Testis (tissue), 2 donors: ENCODE measurements at regions not wholly inside any gene's neighbourhood (a gene's known extent, or its start where the extent isn't known, plus 50 kb on each side); places are given as distances from the start of the nearest gene placed in this dataset.

Source experiments
- DNase-seq: peaks from one replicate; pipeline ENCODE4 v3.0.0-alpha.2; 2019
- H3K27ac ChIP-seq, 2 donors: fragments of 200-600 bp; sonication (generic); one replicate each; pipeline ENCODE4 v1.5.1; 2019
- H3K27me3 ChIP-seq: fragments of 200-600 bp; sonication (generic); one replicate; pipeline ENCODE4 v1.5.1; 2019
- H3K36me3 ChIP-seq: fragments of 200-600 bp; sonication (generic); one replicate; pipeline ENCODE4 v1.5.1; 2017; ENCODE audit warnings: low read depth; ENCODE audit errors: missing control alignments
- H3K4me1 ChIP-seq: fragments of 200-600 bp; sonication (generic); one replicate; pipeline ENCODE4 v1.5.1; 2019
- H3K4me3 ChIP-seq, 2 donors: fragments of 200-600 bp; sonication (generic); one replicate each; pipeline ENCODE4 v1.5.1; 2017 to 2019
- H3K9me3 ChIP-seq: fragments of 200-600 bp; sonication (generic); one replicate; pipeline ENCODE4 v1.5.1; 2017
- POLR2A ChIP-seq: fragments of 450-650 bp; IDR thresholded peaks from one replicate; pipeline ENCODE4 v1.6.1; 2017; ENCODE audit warnings: antibody characterized with exemption, mild to moderate bottlenecking, moderate library complexity
- WGBS, 2 donors: methylation state at CpG; one replicate each; pipeline ENCODE4 v1.1.5; 2018; 5-methylcytosine and 5-hydroxymethylcytosine counted together
- intact Hi-C: fragments of 100-400 bp; cut with DNase I; formaldehyde crosslinking; loops from one replicate; pipeline ENCODE4 v1.15.1; 2023; ENCODE audit warnings: low total_unique reads
- TF ChIP-seq, protein P1 (sequence below), 3 experiments: fragments of 450-650 bp in 2 of 3; fragments of 200-600 bp in 1 of 3; sonication (generic) in 1 of 3; IDR thresholded peaks; one replicate each; pipeline ENCODE4 v1.5.1; 2016 to 2019; ENCODE audit warnings: antibody characterized with exemption in 3 of 3, mild to moderate bottlenecking in 2 of 3, moderate library complexity in 1 of 3

DNA sequence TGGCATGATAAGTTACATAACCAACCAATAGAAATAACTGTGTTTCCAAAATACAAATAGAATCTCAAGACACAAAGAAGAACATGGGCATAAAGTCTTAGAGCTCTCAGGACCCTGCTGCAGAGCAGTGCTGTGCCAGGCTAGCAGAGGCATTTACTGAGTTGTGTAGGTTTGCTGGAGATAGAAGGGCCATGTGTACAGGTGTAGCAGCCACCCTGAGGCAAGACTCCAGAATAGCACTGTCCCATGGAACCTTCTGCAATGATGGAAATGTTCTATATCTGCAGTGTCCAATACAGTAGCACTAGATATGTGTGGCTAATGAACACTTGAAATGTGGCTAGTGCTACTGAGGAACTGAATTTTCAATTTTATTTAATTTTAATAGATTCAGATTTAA, 267.0 kb upstream of the UMPS start:
- Histone ChIP-seq H3K4me1 (no peaks in the 10 kb centered on the region), H3K4me3 (no peak overlapping the region), H3K27ac (no peak overlapping the region), H3K27me3 (no peaks in the 10 kb centered on the region), H3K36me3 (no peaks in the 10 kb centered on the region), H3K9me3 (no peaks in the 10 kb centered on the region)
- intact Hi-C loops = loop anchor here (10.0 kb wide), 2 partner anchors 108 to 448 kb away; no protein-coding TSS in a partner anchor
- DNase-seq = no peak
- TF ChIP-seq, protein P1, sequence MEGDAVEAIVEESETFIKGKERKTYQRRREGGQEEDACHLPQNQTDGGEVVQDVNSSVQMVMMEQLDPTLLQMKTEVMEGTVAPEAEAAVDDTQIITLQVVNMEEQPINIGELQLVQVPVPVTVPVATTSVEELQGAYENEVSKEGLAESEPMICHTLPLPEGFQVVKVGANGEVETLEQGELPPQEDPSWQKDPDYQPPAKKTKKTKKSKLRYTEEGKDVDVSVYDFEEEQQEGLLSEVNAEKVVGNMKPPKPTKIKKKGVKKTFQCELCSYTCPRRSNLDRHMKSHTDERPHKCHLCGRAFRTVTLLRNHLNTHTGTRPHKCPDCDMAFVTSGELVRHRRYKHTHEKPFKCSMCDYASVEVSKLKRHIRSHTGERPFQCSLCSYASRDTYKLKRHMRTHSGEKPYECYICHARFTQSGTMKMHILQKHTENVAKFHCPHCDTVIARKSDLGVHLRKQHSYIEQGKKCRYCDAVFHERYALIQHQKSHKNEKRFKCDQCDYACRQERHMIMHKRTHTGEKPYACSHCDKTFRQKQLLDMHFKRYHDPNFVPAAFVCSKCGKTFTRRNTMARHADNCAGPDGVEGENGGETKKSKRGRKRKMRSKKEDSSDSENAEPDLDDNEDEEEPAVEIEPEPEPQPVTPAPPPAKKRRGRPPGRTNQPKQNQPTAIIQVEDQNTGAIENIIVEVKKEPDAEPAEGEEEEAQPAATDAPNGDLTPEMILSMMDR (IDR thresholded peaks at IDR 0.05) = no peak
- no peak for TF ChIP-seq POLR2A

DNA sequence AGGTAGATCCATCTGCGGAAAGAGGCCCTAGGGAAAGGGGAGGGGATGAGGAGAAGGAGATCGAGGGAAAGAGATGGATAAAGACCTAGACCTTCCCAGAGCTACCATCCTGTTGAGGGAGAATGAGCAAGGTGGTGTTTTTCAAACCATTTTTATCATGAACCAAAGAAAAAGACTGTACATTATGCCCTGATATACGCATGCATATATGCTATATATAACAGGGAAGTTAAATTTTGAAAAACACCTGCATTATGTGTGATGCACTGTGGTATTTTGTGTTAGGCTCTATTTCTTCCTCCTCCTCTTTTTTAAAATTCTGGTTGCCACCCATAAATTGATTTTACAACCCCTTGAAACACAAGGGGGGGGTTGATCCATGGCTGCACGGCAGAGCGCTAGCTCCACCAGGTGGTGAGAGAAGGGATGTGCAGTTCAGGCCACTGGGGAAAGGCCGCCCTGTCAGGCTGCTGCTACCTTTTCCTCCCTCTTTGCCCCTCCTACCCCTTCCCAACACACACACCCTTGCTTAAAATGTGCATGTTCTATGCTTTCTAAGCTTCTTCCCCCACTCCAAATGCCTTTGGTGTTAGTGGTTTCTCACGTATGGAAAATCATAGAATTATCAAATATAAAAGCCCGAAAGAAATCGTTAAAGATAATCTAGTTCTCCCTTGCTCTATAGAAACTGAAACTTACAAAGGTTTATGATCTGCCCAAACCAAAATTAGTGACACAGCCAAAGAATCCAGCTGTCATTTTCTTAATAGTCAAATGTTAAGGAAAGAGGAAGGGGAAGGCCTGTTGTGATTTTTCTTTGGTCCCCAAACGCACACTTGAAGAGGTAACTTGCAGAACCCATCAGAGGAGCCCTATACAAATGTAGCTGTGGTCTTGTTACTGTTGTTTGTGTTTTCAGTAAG, 262.0 kb upstream of the UMPS start:
- no peaks in the 10 kb centered on the region for H3K9me3 ChIP-seq
- H3K4me3 ChIP-seq = no peak overlapping the region
- no peaks in the 10 kb centered on the region for H3K27me3 ChIP-seq
- no peak overlapping the region for H3K27ac ChIP-seq
- H3K4me1 ChIP-seq = no peaks in the 10 kb centered on the region
- WGBS, 2 donors = 58 to 64% methylated on average over 10 of the region's 10 CpGs
- peak; percentile 66 for DNase-seq
- intact Hi-C loops = loop anchor here (10.0 kb wide), 2 partner anchors 113 to 453 kb away; no protein-coding TSS in a partner anchor
- H3K36me3 ChIP-seq = no peaks in the 10 kb centered on the region
- TF ChIP-seq POLR2A = no peak
- TF ChIP-seq, protein P1 (IDR thresholded peaks at IDR 0.05) = peak; percentile 80 to 94 (median 81)

DNA sequence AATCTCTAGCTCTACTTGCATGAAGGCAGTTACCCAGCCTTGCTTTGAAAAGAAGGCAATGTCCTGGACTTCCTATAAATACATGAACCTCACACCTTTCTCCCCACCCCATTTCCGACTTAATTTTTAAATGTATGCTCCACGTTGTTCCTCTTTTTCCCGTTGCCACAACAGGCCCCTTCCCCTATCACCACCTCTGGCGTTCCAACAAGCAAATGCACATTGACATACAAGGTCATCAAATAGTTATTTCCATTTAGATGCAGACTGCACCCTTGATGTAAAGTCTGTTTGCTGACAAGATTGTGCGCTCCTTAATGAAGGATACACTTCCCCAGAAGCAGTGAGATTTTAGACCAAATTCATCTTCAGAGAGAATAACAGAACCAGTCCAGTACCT, 260.7 kb upstream of the UMPS start:
- H3K9me3 ChIP-seq = no peaks in the 10 kb centered on the region
- H3K4me1 ChIP-seq = no peaks in the 10 kb centered on the region
- 77 to 90% methylated on average over 5 of the region's 5 CpGs for WGBS, 2 donors
- H3K27me3 ChIP-seq = no peaks in the 10 kb centered on the region
- no peak overlapping the region for H3K27ac ChIP-seq
- TF ChIP-seq, protein P1 (IDR thresholded peaks at IDR 0.05) = no peak
- no peak for TF ChIP-seq POLR2A
- intact Hi-C loops = loop anchor here (10.0 kb wide), 2 partner anchors 115 to 455 kb away; no protein-coding TSS in a partner anchor
- no peaks in the 10 kb centered on the region for H3K36me3 ChIP-seq
- DNase-seq = no peak
- no peak overlapping the region for H3K4me3 ChIP-seq

DNA sequence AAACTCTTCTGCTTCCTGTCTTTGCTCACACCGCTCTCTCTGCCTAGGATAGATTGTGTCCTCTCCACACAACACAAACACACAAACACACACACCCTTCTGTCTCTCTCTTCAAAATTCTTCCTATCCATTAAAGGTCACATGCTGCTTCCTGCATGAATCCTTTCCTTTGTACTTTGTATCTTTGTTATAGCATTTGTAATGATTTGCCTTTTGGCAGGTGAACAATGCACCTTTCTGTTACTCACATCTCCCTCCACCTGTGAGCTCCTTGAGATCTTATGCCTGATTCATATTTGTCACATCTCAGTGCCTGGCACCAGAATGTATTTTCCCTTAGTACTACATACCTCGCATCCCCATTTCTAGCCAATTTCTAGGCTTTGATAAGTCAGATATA, 251.4 kb upstream of the UMPS start:
- Histone ChIP-seq H3K27ac (no peak overlapping the region), H3K4me1 (no peaks in the 10 kb centered on the region), H3K27me3 (no peaks in the 10 kb centered on the region), H3K4me3 (no peak overlapping the region), H3K36me3 (no peaks in the 10 kb centered on the region), H3K9me3 (no peaks in the 10 kb centered on the region)
- WGBS, 2 donors = 74 to 92% methylated on average over 2 of the region's 2 CpGs
- TF ChIP-seq, protein P1 (IDR thresholded peaks at IDR 0.05) = no peak
- no peak for TF ChIP-seq POLR2A
- no peak for DNase-seq
- intact Hi-C loops = no loop called here
